Colon (tissue), 2 donors: ENCODE measurements at regions not wholly inside any gene's neighbourhood (a gene's known extent, or its start where the extent isn't known, plus 50 kb on each side); places are given as distances from the start of the nearest gene placed in this dataset.

ENCODE experiments used
- FAIRE-seq: peaks from 2 replicates; lab custom pipeline; 2012; peaks lifted over from hg19 to GRCh38; lab: Jason Lieb, UNC
- donor health status: control.
- donor health status: control.

DNA sequence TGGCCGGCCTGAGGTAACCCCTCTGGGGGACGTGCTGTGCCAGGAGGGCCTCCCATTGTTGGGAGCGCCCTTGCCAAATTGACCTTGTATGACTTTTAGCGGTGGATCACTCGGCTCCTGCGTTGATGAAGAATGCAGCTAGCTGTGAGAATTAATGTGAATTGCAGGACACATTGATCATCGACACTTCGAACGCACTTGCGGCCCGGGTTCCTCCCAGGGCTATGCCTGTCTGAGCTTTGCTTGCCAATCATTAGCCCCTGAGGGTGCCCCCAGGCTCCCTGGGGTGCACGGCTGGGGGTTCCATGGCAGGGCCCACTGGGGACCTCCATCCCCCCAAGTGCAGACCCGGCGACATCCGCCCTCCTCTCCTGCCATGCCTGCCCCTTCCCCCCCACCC lies 672.4 kb downstream of the TSPY10 start:
- peak; percentile 92 for FAIRE-seq
